Chondrocyte (in vitro differentiated cells): ENCODE measurements at regions not wholly inside any gene's neighbourhood (a gene's known extent, or its start where the extent isn't known, plus 50 kb on each side); places are given as distances from the start of the nearest gene placed in this dataset.

Source experiments
- DNase-seq: peaks from one replicate; pipeline ENCODE4 v3.0.0; 2021; ENCODE audit warnings: mixed read lengths, low spot score
- H3K27ac Mint-ChIP-seq: one replicate; pipeline ENCODE4 v1.8.0; 2021; ENCODE audit warnings: mild to moderate bottlenecking, moderate library complexity, mixed read lengths; ENCODE audit not compliant: unreplicated experiment
- H3K27me3 Mint-ChIP-seq: 2 replicates; pipeline ENCODE4 v1.8.0; 2021; ENCODE audit warnings: low read depth, mixed read lengths
- H3K36me3 Mint-ChIP-seq: 2 replicates; pipeline ENCODE4 v1.8.0; 2021; ENCODE audit warnings: low read depth, mixed read lengths
- H3K4me1 Mint-ChIP-seq: 2 replicates; pipeline ENCODE4 v1.8.0; 2021; ENCODE audit warnings: low read depth, mild to moderate bottlenecking, mixed read lengths
- H3K4me3 Mint-ChIP-seq: one replicate; pipeline ENCODE4 v1.8.0; 2021; ENCODE audit warnings: mild to moderate bottlenecking, moderate library complexity, mixed read lengths; ENCODE audit not compliant: unreplicated experiment
- H3K9me3 Mint-ChIP-seq: 2 replicates; pipeline ENCODE4 v1.8.0; 2021; ENCODE audit warnings: low read depth, mixed read lengths
- CTCF ChIP-seq: fragments of 200-600 bp; sonication (generic); IDR thresholded peaks from 2 replicates; pipeline ENCODE4 v1.5.0; 2021; ENCODE audit warnings: antibody characterized with exemption, mild to moderate bottlenecking, moderate library complexity

GRCh38 chr4:29014555-29014954 is 1705.6 kb upstream of the PCDH7 start:
- TF ChIP-seq CTCF, result no peak
- no peak for DNase-seq
- no peaks in the 10 kb centered on the region for H3K4me1 Mint-ChIP-seq
- H3K27ac Mint-ChIP-seq, result no peak overlapping the region
- peaks cover 3% of the 10 kb centered on the region for H3K27me3 Mint-ChIP-seq
- no peak overlapping the region for H3K4me3 Mint-ChIP-seq
- H3K9me3 Mint-ChIP-seq, result peaks cover 18% of the 10 kb centered on the region
- peaks cover 2% of the 10 kb centered on the region for H3K36me3 Mint-ChIP-seq

- no peak for TF ChIP-seq CTCF
- H3K4me3 Mint-ChIP-seq, result no peak overlapping the region
- no peaks in the 10 kb centered on the region for H3K4me1 Mint-ChIP-seq
- H3K27me3 Mint-ChIP-seq, result peaks cover 4% of the 10 kb centered on the region
- DNase-seq, result no peak
- peaks cover 11% of the 10 kb centered on the region for H3K9me3 Mint-ChIP-seq
- peaks cover 5% of the 10 kb centered on the region for H3K36me3 Mint-ChIP-seq
- H3K27ac Mint-ChIP-seq, result no peak overlapping the region
Observed at GRCh38 chr4:29033703-29034102, 1686.5 kb upstream of the PCDH7 start.

- H3K9me3 Mint-ChIP-seq, result peaks cover 11% of the 10 kb centered on the region
- DNase-seq, result no peak
- H3K4me3 Mint-ChIP-seq, result no peak overlapping the region
- no peak overlapping the region for H3K27ac Mint-ChIP-seq
- peaks cover 4% of the 10 kb centered on the region for H3K27me3 Mint-ChIP-seq
- no peaks in the 10 kb centered on the region for H3K4me1 Mint-ChIP-seq
- peaks cover 5% of the 10 kb centered on the region for H3K36me3 Mint-ChIP-seq
- no peak for TF ChIP-seq CTCF
Observed at GRCh38 chr4:29037501-29037900, 1682.7 kb upstream of the PCDH7 start.

- H3K27me3 Mint-ChIP-seq, result no peaks in the 10 kb centered on the region
- H3K36me3 Mint-ChIP-seq, result no peaks in the 10 kb centered on the region
- no peak for DNase-seq
- H3K9me3 Mint-ChIP-seq, result no peaks in the 10 kb centered on the region
- H3K4me1 Mint-ChIP-seq, result peaks cover 12% of the 10 kb centered on the region
- H3K27ac Mint-ChIP-seq, result no peak overlapping the region
- TF ChIP-seq CTCF, result no peak
- no peak overlapping the region for H3K4me3 Mint-ChIP-seq
Observed at GRCh38 chr4:29043411-29043810, 1676.8 kb upstream of the PCDH7 start.

GRCh38 chr4:29046186-29046585 is 1674.0 kb upstream of the PCDH7 start:
- H3K36me3 Mint-ChIP-seq, result no peaks in the 10 kb centered on the region
- no peaks in the 10 kb centered on the region for H3K9me3 Mint-ChIP-seq
- peaks cover 14% of the 10 kb centered on the region for H3K4me1 Mint-ChIP-seq
- H3K4me3 Mint-ChIP-seq, result no peak overlapping the region
- TF ChIP-seq CTCF, result no peak
- DNase-seq, result no peak
- H3K27ac Mint-ChIP-seq, result no peak overlapping the region
- H3K27me3 Mint-ChIP-seq, result no peaks in the 10 kb centered on the region
